Panc1 (cell line): ENCODE measurements at regions not wholly inside any gene's neighbourhood (a gene's known extent, or its start where the extent isn't known, plus 50 kb on each side); places are given as distances from the start of the nearest gene placed in this dataset.

ENCODE experiments used
- CTCF ChIP-seq: fragments of 450-650 bp; IDR thresholded peaks from 2 replicates; pipeline ENCODE4 v1.5.1; 2017; ENCODE audit warnings: mild to moderate bottlenecking
- POLR2AphosphoS5 ChIP-seq: IDR thresholded peaks from 2 replicates; pipeline ENCODE4 v1.6.1; 2012; ENCODE audit warnings: mild to moderate bottlenecking, low read depth, low read length, moderate library complexity
- SIN3A ChIP-seq: IDR thresholded peaks from 2 replicates; pipeline ENCODE4 v1.6.1; 2012; ENCODE audit warnings: low read depth, mild to moderate bottlenecking, low read length, moderate library complexity, borderline replicate concordance; ENCODE audit not compliant: insufficient read depth
- TCF7L2 ChIP-seq: IDR thresholded peaks from 2 replicates; pipeline ENCODE4 v1.6.1; 2011; ENCODE audit warnings: mild to moderate bottlenecking, low read depth, low read length, inconsistent platforms

- TF ChIP-seq CTCF: no peak
- TF ChIP-seq TCF7L2: no peak
- no peak for TF ChIP-seq POLR2AphosphoS5
- TF ChIP-seq SIN3A: no peak
Measured at GRCh38 chr4:36921476-36922216, 322.9 kb upstream of the NWD2 start.
